ENCODE measurements at regions not wholly inside any gene's neighbourhood (a gene's known extent, or its start where the extent isn't known, plus 50 kb on each side); places are given as distances from the start of the nearest gene placed in this dataset.
A peak's percentile ranks its signal among the peaks of the same experiment; 100 is the strongest.

GRCh38 chr11:128259816-128260215, 327.5 kb downstream of the ETS1 start:
- no peak for DNase-seq

DNA sequence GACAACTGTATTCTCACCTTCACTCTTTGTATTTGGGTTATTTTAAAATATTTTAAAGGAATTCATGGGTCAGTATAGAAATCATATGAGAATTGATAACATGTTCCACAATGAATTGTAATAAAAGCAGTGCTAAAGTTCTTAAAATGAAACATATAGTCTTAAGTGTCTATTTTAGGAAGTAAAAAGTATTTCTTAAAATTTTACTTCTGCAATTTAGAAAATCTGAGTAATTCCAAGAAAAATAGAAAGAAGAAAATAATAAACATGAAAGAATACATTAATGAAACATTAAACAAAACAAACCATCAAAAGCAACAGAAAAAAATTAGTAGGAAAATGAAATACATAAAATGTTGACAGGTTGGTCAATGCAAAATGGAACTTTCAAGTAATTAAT, 332.4 kb downstream of the ETS1 start:
- no peak for DNase-seq

DNA sequence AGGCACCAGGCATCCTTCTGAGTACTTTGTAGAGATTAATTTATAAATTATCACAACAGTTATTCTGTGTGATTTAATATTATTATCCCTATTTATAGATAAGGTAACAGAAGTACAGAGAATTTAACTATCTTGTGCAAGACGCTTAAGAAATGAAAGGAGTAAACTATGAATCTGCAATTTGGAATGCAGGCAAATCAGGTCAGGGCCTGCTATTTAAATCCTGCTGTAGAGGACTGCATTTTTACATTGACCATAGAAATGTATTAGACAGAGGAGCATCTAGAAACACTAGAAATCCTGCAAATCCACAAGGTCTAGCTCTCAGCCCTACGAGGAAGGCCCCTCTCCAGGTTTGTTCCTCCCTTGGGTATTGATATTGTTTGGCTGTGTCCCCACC, 336.2 kb downstream of the ETS1 start:
- DNase-seq = no peak

DNA sequence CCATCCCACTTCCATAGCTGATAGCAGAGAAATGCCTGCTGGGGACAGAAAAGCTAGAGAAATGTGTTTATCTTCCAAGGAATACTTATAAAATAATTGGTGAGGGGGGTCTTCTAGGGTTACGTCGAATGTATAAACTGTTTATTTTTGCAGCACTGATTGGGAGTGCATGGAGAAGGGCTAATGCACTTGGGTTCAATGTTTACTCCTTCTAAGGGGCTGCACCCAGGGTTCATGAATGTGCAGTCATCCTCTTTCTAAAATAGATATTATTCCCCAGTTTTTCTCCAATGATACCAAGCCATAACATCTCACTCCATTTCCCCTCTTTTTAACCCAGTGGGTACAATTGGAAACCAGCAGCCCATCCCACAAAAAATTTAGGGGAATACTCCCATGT, 336.9 kb downstream of the ETS1 start:
- no peak for DNase-seq

GRCh38 chr11:128246810-128247594, 340.4 kb downstream of the ETS1 start:
- no peak for DNase-seq

- DNase-seq = no peak
Measured at GRCh38 chr11:128246364-128246801, 341.0 kb downstream of the ETS1 start.

GRCh38 chr11:128244871-128245270, 342.5 kb downstream of the ETS1 start:
- no peak for DNase-seq

GRCh38 chr11:128242451-128242850, 344.9 kb downstream of the ETS1 start:
- no peak for DNase-seq

GRCh38 chr11:128240546-128240945, 346.8 kb downstream of the ETS1 start:
- DNase-seq = no peak

DNA sequence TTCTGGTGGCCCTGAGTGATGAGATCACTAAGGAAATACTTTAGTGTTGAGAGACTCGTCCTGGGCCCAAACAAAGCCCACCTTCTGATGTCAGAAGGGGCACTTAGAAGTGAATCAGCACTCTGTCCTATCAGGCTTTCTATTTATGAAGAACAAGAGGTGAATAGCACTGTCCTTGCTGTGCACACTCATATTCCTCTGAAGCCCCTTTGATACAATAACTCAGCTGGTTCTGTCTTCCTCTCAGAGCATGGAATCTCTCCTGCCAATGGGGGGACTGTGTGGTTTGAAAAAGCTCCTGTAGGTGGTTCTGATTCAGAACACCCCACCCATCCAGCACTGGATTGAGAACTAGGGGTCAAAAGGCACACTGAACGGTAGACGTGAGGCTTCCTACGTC, 348.1 kb downstream of the ETS1 start:
- DNase-seq = no peak

GRCh38 chr11:128238521-128239265, 348.7 kb downstream of the ETS1 start:
- peak; percentile 33 for DNase-seq

GRCh38 chr11:128236506-128237498, 350.6 kb downstream of the ETS1 start:
- no peak for DNase-seq

GRCh38 chr11:128235958-128236357, 351.4 kb downstream of the ETS1 start:
- DNase-seq = no peak

DNA sequence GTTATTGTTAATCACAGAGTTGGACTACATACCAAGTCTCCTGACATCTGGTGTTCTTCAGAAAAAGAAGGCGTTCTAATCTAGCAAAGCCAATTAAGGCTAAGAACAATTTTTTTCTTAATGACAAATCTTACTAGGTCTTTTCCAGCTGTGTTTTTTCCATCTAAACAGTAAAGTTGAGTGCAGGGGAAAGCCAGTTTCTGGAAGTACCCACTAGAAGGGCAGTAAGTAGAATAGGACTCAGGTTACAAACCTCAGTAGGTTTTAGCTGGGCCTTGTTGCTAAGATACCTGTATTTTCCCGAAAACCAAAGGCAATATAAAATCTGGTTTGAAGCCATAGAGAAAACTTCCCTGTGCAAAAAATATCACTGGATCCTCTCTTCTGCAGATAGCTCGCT, 351.9 kb downstream of the ETS1 start:
- DNase-seq = no peak

- no peak for DNase-seq
Measured at GRCh38 chr11:128234143-128234542, 353.2 kb downstream of the ETS1 start.

DNA sequence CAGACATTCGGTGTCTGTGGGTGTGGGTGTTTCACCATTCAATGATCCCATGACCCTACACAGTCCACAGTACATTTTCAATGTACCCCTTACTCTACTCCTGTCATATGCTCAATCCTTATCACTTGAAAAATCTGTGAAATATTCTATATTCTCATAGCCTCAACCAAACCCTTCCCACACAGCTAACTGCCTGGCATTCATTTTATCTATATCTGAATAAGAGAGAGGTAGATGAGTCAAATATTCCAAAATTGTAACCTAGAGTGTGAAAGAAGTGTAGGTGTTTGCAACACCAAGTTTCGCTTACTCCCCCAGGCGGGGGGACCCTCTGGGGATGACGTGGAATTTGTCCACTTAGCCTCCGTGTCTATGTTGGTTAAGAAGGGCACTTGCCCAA, 354.8 kb downstream of the ETS1 start:
- DNase-seq = no peak

DNA sequence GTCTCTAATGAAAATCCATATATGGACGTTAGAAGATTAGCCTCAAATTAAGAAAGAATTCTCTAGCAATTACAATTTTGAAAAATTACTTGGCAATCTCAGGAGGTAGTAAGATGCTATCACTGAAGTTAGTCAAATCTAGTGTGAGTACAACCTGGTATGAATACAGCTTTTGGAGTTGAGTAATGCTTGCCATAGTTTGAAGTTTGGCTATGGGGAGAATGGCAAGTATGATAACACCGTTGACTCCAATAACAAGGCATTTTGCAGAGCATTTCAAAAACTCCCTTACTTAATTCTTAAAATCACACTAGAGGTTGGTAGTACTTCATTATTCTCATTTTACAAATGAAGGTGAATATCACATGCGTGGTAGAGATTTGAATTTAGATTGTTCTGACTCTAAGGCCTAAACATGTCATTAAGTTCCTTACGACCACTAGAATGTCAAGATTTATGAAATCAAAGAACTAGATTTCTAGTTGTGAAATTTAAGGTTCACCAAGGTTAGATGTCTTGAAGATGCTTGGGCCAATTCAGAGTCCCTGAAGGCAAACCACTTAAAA, 355.4 kb downstream of the ETS1 start:
- DNase-seq = no peak

DNA sequence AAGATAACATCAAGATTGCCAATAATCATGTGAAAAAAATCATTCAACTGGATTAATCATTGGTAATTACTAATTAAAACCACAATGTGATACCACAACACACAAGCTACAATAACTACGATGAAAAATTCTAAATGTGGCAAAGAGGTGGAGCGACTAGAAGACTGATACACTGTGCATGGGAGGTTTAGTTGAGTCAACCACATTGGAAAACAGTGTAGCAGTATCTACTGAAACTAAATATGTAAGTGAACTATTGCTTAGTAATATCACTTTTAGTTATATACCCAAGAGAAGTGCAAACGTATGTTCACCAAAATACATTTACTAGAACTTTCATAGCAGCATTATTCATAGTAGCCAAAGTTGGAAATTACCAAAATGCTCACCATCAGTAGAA, 359.9 kb downstream of the ETS1 start:
- no peak for DNase-seq

- no peak for DNase-seq
Measured at GRCh38 chr11:128226106-128226716, 361.1 kb downstream of the ETS1 start.

GRCh38 chr11:128222245-128222884, 365.0 kb downstream of the ETS1 start:
- no peak for DNase-seq

DNA sequence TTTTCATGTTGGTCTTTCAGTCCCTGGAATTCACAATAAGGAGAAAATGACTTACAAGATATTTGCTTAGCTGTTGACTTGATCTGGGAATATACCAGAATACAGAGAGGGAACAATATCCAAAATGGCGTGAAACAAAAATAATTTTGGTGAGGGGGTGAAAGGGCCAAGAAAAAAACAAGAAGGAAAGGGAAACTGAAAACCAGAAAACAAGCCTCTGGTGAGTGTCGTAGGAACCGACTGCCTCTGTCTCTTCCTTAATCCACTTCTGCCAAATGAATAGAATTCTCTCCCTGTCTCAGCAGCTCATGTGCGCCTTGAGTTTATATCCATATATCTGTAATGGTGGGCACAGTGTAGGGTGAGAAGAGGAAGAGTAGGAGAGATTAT, 367.6 kb downstream of the ETS1 start:
- DNase-seq = no peak

- no peak for DNase-seq
Measured at GRCh38 chr11:128216198-128216597, 371.2 kb downstream of the ETS1 start.

Data from OCI-M1 (cell line).